ENCODE measurements at regions not wholly inside any gene's neighbourhood (a gene's known extent, or its start where the extent isn't known, plus 50 kb on each side); places are given as distances from the start of the nearest gene placed in this dataset.

DNA sequence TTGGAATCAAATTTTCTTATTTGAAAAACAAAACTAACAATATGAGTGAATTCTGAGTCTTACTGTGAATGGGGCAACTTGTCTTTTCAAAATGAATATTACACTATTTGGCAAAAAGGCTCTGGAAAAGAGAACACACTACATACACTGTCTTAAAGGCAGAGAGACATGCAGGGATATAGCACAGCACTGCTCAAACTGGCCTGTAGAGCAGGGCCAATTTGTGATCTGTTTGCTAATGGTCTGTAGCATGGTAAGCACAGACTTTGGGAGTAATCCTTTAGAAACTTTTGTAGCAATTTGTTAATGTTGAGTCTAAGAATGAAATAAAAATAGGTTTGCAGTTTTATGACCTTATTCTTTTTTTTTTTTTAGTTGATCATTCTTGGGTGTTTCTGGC lies 679.8 kb upstream of the SGO1 start:
- ChIA-PET CTCF (no interaction called here), POLR2A (no interaction called here)
- TF ChIP-seq ZNF677 (tag by site-specific recombination; IDR thresholded peaks at IDR 0.05) (no peak), ZNF624 (tag by site-specific recombination; IDR thresholded peaks at IDR 0.05) (no peak), ZNF248 (tag by site-specific recombination; IDR thresholded peaks at IDR 0.05) (no peak), ZNF341 (tag by site-specific recombination; IDR thresholded peaks at IDR 0.05; ENCODE audit: low read depth) (no peak), ZNF664 (tag by site-specific recombination; IDR thresholded peaks at IDR 0.05) (no peak), ZNF114 (tag by site-specific recombination; IDR thresholded peaks at IDR 0.05) (no peak)
- H3K27ac ChIP-seq (ENCODE audit: extremely low read depth, low read depth, low read length) = no peak overlapping the region
- no peak overlapping the region for H3K4me3 ChIP-seq (ENCODE audit: low read depth, low read length)
- H3K4me1 ChIP-seq (ENCODE audit: control insufficient read depth, insufficient read depth, low read length) = no peaks in the 10 kb centered on the region
- no peaks in the 10 kb centered on the region for H3K9me3 ChIP-seq (ENCODE audit: control insufficient read depth, insufficient read depth, low read depth, low read length)
- H3K36me3 ChIP-seq (ENCODE audit: control insufficient read depth in 2 of 2, insufficient read depth in 1 of 2, low read length in 2 of 2) = no peaks in the 10 kb centered on the region

- H3K4me1 ChIP-seq (ENCODE audit: control insufficient read depth, insufficient read depth, low read length) = no peaks in the 10 kb centered on the region
- no peaks in the 10 kb centered on the region for H3K9me3 ChIP-seq (ENCODE audit: control insufficient read depth, insufficient read depth, low read depth, low read length)
- TF ChIP-seq ZNF555 (tag by site-specific recombination; conservative IDR thresholded peaks at IDR 0.05) (no peak), TCF7L2 (IDR thresholded peaks at IDR 0.05; ENCODE audit: borderline replicate concordance, low read depth, low read length) (no peak), ZNF624 (tag by site-specific recombination; IDR thresholded peaks at IDR 0.05) (no peak), ZBTB7A (tag by site-specific recombination; IDR thresholded peaks at IDR 0.05; ENCODE audit: low read depth) (no peak), ZNF610 (tag by site-specific recombination; IDR thresholded peaks at IDR 0.05; ENCODE audit: borderline replicate concordance) (no peak), ZNF121 (tag by site-specific recombination; IDR thresholded peaks at IDR 0.05) (no peak), ZNF791 (tag by site-specific recombination; IDR thresholded peaks at IDR 0.05) (no peak), ZNF221 (tag by site-specific recombination; IDR thresholded peaks at IDR 0.05; ENCODE audit: borderline replicate concordance) (no peak), ZNF146 (tag by site-specific recombination; IDR thresholded peaks at IDR 0.05) (no peak)
- no peak overlapping the region for H3K27ac ChIP-seq (ENCODE audit: extremely low read depth, low read depth, low read length)
- no peaks in the 10 kb centered on the region for H3K36me3 ChIP-seq (ENCODE audit: control insufficient read depth in 2 of 2, insufficient read depth in 1 of 2, low read length in 2 of 2)
- CTCF ChIA-PET = no interaction called here
- POLR2A ChIA-PET = no interaction called here
- H3K4me3 ChIP-seq (ENCODE audit: low read depth, low read length) = no peak overlapping the region
Measured at GRCh38 chr3:20861454-20861853, 675.4 kb upstream of the SGO1 start.

- no peak overlapping the region for H3K27ac ChIP-seq (ENCODE audit: extremely low read depth, low read depth, low read length)
- TF ChIP-seq ZNF302 (tag by site-specific recombination; IDR thresholded peaks at IDR 0.05; ENCODE audit: low read depth) (no peak), ZNF391 (tag by site-specific recombination; IDR thresholded peaks at IDR 0.05; ENCODE audit: borderline replicate concordance, low read depth) (no peak), ZNF23 (tag by site-specific recombination; IDR thresholded peaks at IDR 0.05; ENCODE audit: borderline replicate concordance) (no peak), ZNF202 (tag by site-specific recombination; IDR thresholded peaks at IDR 0.05; ENCODE audit: borderline replicate concordance) (no peak), KLF17 (tag by site-specific recombination; IDR thresholded peaks at IDR 0.05) (no peak), ZNF211 (tag by site-specific recombination; IDR thresholded peaks at IDR 0.05; ENCODE audit: low read depth) (no peak)
- no peaks in the 10 kb centered on the region for H3K4me1 ChIP-seq (ENCODE audit: control insufficient read depth, insufficient read depth, low read length)
- no peak overlapping the region for H3K4me3 ChIP-seq (ENCODE audit: low read depth, low read length)
- ChIA-PET CTCF (no interaction called here), POLR2A (no interaction called here)
- no peaks in the 10 kb centered on the region for H3K9me3 ChIP-seq (ENCODE audit: control insufficient read depth, insufficient read depth, low read depth, low read length)
- no peaks in the 10 kb centered on the region for H3K36me3 ChIP-seq (ENCODE audit: control insufficient read depth in 2 of 2, insufficient read depth in 1 of 2, low read length in 2 of 2)
Measured at GRCh38 chr3:20857636-20858035, 671.6 kb upstream of the SGO1 start.

- ChIA-PET CTCF (no interaction called here), POLR2A (no interaction called here)
- no peak overlapping the region for H3K4me3 ChIP-seq (ENCODE audit: low read depth, low read length)
- no peaks in the 10 kb centered on the region for H3K36me3 ChIP-seq (ENCODE audit: control insufficient read depth in 2 of 2, insufficient read depth in 1 of 2, low read length in 2 of 2)
- H3K9me3 ChIP-seq (ENCODE audit: control insufficient read depth, insufficient read depth, low read depth, low read length) = no peaks in the 10 kb centered on the region
- H3K4me1 ChIP-seq (ENCODE audit: control insufficient read depth, insufficient read depth, low read length) = no peaks in the 10 kb centered on the region
- H3K27ac ChIP-seq (ENCODE audit: extremely low read depth, low read depth, low read length) = no peak overlapping the region
- TF ChIP-seq ZNF621 (tag by site-specific recombination; IDR thresholded peaks at IDR 0.05) = no peak
- TF ChIP-seq ZNF19 (tag by site-specific recombination; IDR thresholded peaks at IDR 0.05; ENCODE audit: low read depth) = no peak
- TF ChIP-seq SCRT2 (tag by site-specific recombination; IDR thresholded peaks at IDR 0.05) = no peak
- no peak for TF ChIP-seq GLIS1 (tag by site-specific recombination; IDR thresholded peaks at IDR 0.05)
- TF ChIP-seq ZNF280D (tag by site-specific recombination; IDR thresholded peaks at IDR 0.05) = no peak
- TF ChIP-seq ZNF184 (tag by site-specific recombination; IDR thresholded peaks at IDR 0.05) = no peak
- no peak for TF ChIP-seq HOXD13 (CRISPR knock-in tag; IDR thresholded peaks at IDR 0.05; ENCODE audit: borderline replicate concordance)
- TF ChIP-seq ZNF114 (tag by site-specific recombination; IDR thresholded peaks at IDR 0.05) = no peak
- TF ChIP-seq ZNF600 (tag by site-specific recombination; IDR thresholded peaks at IDR 0.05) = no peak
Measured at GRCh38 chr3:20853890-20854289, 667.9 kb upstream of the SGO1 start.
